Thyroid gland (tissue), 4 donors: ENCODE measurements at regions not wholly inside any gene's neighbourhood (a gene's known extent, or its start where the extent isn't known, plus 50 kb on each side); places are given as distances from the start of the nearest gene placed in this dataset.

ENCODE experiments used
- POLR2A ChIP-seq, 2 donors: fragments of 450-650 bp; IDR thresholded peaks; one replicate each; pipeline ENCODE4 v1.6.1; 2017; ENCODE audit warnings: antibody characterized with exemption in 2 of 2, mild to moderate bottlenecking in 2 of 2, moderate library complexity in 1 of 2
- TF ChIP-seq, protein P1 (sequence below), 6 experiments: fragments of 200-600 bp in 3 of 6; fragments of 450-650 bp in 3 of 6; sonication (generic) in 3 of 6; IDR thresholded peaks; one replicate each; pipeline ENCODE4 v1.5.1; 2016 to 2019; ENCODE audit warnings: antibody characterized with exemption in 6 of 6, mild to moderate bottlenecking in 2 of 6, inconsistent platforms in 1 of 6, moderate library complexity in 1 of 6

DNA sequence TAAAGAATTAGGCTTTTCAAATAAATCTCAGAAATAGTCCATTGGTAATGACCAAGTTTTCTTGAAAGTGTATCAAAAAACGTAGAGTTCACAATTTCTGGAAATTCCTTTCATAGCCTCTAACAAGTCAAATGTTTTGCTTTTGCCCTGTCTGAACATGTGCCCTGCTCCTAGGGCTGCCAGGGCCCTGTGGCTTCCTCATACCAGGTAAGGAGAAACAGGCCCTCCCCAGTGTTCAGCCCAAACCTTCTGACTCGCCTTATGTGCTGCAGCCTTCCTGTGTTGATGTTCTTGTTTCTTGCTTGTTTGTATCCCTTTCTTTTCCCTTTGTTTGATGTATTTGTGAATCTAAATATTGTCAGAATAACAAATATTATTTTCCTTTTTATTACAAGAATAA is 146.1 kb upstream of the PACRGL start:
- TF ChIP-seq, protein P1, sequence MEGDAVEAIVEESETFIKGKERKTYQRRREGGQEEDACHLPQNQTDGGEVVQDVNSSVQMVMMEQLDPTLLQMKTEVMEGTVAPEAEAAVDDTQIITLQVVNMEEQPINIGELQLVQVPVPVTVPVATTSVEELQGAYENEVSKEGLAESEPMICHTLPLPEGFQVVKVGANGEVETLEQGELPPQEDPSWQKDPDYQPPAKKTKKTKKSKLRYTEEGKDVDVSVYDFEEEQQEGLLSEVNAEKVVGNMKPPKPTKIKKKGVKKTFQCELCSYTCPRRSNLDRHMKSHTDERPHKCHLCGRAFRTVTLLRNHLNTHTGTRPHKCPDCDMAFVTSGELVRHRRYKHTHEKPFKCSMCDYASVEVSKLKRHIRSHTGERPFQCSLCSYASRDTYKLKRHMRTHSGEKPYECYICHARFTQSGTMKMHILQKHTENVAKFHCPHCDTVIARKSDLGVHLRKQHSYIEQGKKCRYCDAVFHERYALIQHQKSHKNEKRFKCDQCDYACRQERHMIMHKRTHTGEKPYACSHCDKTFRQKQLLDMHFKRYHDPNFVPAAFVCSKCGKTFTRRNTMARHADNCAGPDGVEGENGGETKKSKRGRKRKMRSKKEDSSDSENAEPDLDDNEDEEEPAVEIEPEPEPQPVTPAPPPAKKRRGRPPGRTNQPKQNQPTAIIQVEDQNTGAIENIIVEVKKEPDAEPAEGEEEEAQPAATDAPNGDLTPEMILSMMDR (IDR thresholded peaks at IDR 0.05): no peak
- TF ChIP-seq POLR2A (IDR thresholded peaks at IDR 0.05): no peak
